OCI-LY3 (cell line): ENCODE measurements at regions not wholly inside any gene's neighbourhood (a gene's known extent, or its start where the extent isn't known, plus 50 kb on each side); places are given as distances from the start of the nearest gene placed in this dataset.

ENCODE experiments used
- CTCF ChIP-seq: fragments of 200-600, 300-600 bp; sonication (generic); IDR thresholded peaks from 2 replicates; pipeline ENCODE4 v1.5.1; 2014; ENCODE audit warnings: antibody characterized with exemption, low read length, low read depth
- EZH2phosphoT487 ChIP-seq: fragments of 200-600 bp; shearing (Covaris generic); IDR thresholded peaks from 2 replicates; pipeline ENCODE4 v1.6.1; 2018; ENCODE audit warnings: antibody characterized with exemption, mixed run types, low read depth

GRCh38 chr13:82196087-82196486, 1686.2 kb downstream of the SLITRK1 start:
- TF ChIP-seq EZH2phosphoT487 = no peak
- TF ChIP-seq CTCF = no peak
